Neural progenitor cell (in vitro differentiated cells): ENCODE measurements at regions not wholly inside any gene's neighbourhood (a gene's known extent, or its start where the extent isn't known, plus 50 kb on each side); places are given as distances from the start of the nearest gene placed in this dataset.

Experiments used
- DNase-seq: peaks from one replicate; pipeline ENCODE4 v3.0.0-alpha.2; 2016; ENCODE audit warnings: low spot score
- H2AFZ ChIP-seq: fragments of 200-600 bp; sonication (generic); replicated peaks from 2 replicates; pipeline ENCODE4 v1.6.1; 2016; ENCODE audit warnings: antibody characterized with exemption
- H3F3A ChIP-seq: fragments of 200-600 bp; sonication (generic); 2 replicates; pipeline ENCODE4 v1.6.1; 2016; ENCODE audit warnings: antibody characterized with exemption, low read depth
- H3K27ac ChIP-seq: fragments of 200-600 bp; sonication (generic); 2 replicates; pipeline ENCODE4 v1.5.1; 2016; ENCODE audit warnings: mild to moderate bottlenecking
- H3K27me3 ChIP-seq: fragments of 200-600 bp; sonication (generic); 2 replicates; pipeline ENCODE4 v1.6.1; 2016; ENCODE audit warnings: mild to moderate bottlenecking, moderate library complexity
- H3K36me3 ChIP-seq: fragments of 200-600 bp; sonication (generic); 2 replicates; pipeline ENCODE4 v1.5.1; 2016
- H3K4me1 ChIP-seq: fragments of 200-600 bp; sonication (generic); 2 replicates; pipeline ENCODE4 v1.6.1; 2016; ENCODE audit warnings: mixed run types
- H3K4me2 ChIP-seq: fragments of 200-600 bp; sonication (generic); 2 replicates; pipeline ENCODE4 v1.6.1; 2016
- H3K4me3 ChIP-seq: fragments of 200-600 bp; sonication (generic); 2 replicates; pipeline ENCODE4 v1.5.1; 2016
- H3K79me2 ChIP-seq: fragments of 200-600 bp; sonication (generic); 2 replicates; pipeline ENCODE4 v1.6.1; 2016; ENCODE audit warnings: low read depth
- H3K9ac ChIP-seq: fragments of 200-600 bp; sonication (generic); 2 replicates; pipeline ENCODE4 v1.6.1; 2016
- H3K9me3 ChIP-seq: fragments of 200-600 bp; sonication (generic); 2 replicates; pipeline ENCODE4 v1.5.1; 2016; ENCODE audit warnings: low read depth
- H4K20me1 ChIP-seq: fragments of 200-600 bp; sonication (generic); 2 replicates; pipeline ENCODE4 v1.6.1; 2016; ENCODE audit warnings: low read depth
- H3K27ac Mint-ChIP-seq: 3 replicates; pipeline ENCODE4 v1.8.0; 2021; ENCODE audit warnings: mixed read lengths
- H3K27me3 Mint-ChIP-seq: 2 replicates; pipeline ENCODE4 v1.8.0; 2022; ENCODE audit warnings: low read depth, mild to moderate bottlenecking, inconsistent platforms, moderate library complexity, mixed read lengths; ENCODE audit not compliant: insufficient read depth
- H3K36me3 Mint-ChIP-seq: 3 replicates; pipeline ENCODE4 v1.8.0; 2021; ENCODE audit warnings: mixed read lengths
- H3K4me1 Mint-ChIP-seq: 3 replicates; pipeline ENCODE4 v1.8.0; 2021; ENCODE audit warnings: mixed read lengths
- H3K4me3 Mint-ChIP-seq: 3 replicates; pipeline ENCODE4 v1.8.0; 2021; ENCODE audit warnings: mild to moderate bottlenecking, moderate library complexity, mixed read lengths
- H3K9me3 Mint-ChIP-seq: 3 replicates; pipeline ENCODE4 v1.8.0; 2020; ENCODE audit warnings: mixed read lengths
- EZH2 ChIP-seq: fragments of 200-600 bp; sonication (generic); IDR thresholded peaks from 2 replicates; pipeline ENCODE4 v1.6.1; 2017; ENCODE audit warnings: antibody characterized with exemption, mild to moderate bottlenecking, moderate library complexity
- EZH2phosphoT487 ChIP-seq: fragments of 200-600 bp; sonication (generic); IDR thresholded peaks from 2 replicates; pipeline ENCODE4 v1.6.1; 2017; ENCODE audit warnings: antibody characterized with exemption
- TF ChIP-seq, protein P1 (sequence below): fragments of 200-600 bp; sonication (generic); IDR thresholded peaks from 2 replicates; pipeline ENCODE4 v1.5.1; 2017; ENCODE audit warnings: antibody characterized with exemption, mild to moderate bottlenecking

GRCh38 chr2:48043746-48044145 lies 137.4 kb upstream of the FBXO11 start:
- Mint-ChIP-seq H3K4me1 (no peaks in the 10 kb centered on the region), H3K4me3 (no peak overlapping the region), H3K27me3 (peaks cover 2% of the 10 kb centered on the region), H3K9me3 (peaks cover 2% of the 10 kb centered on the region), H3K27ac (no peak overlapping the region), H3K36me3 (no peaks in the 10 kb centered on the region)
- Histone ChIP-seq H3K9ac (no peak overlapping the region), H3K79me2 (no peaks in the 10 kb centered on the region), H3K27me3 (no peaks in the 10 kb centered on the region), H3K27ac (no peak overlapping the region), H3F3A (no peaks in the 10 kb centered on the region), H2AFZ (no peak overlapping the region), H3K4me3 (no peak overlapping the region), H3K36me3 (no peaks in the 10 kb centered on the region), H3K4me1 (peaks cover 5% of the 10 kb centered on the region), H4K20me1 (no peaks in the 10 kb centered on the region), H3K9me3 (no peaks in the 10 kb centered on the region), H3K4me2 (no peak overlapping the region)
- DNase-seq: no peak
- TF ChIP-seq, protein P1, sequence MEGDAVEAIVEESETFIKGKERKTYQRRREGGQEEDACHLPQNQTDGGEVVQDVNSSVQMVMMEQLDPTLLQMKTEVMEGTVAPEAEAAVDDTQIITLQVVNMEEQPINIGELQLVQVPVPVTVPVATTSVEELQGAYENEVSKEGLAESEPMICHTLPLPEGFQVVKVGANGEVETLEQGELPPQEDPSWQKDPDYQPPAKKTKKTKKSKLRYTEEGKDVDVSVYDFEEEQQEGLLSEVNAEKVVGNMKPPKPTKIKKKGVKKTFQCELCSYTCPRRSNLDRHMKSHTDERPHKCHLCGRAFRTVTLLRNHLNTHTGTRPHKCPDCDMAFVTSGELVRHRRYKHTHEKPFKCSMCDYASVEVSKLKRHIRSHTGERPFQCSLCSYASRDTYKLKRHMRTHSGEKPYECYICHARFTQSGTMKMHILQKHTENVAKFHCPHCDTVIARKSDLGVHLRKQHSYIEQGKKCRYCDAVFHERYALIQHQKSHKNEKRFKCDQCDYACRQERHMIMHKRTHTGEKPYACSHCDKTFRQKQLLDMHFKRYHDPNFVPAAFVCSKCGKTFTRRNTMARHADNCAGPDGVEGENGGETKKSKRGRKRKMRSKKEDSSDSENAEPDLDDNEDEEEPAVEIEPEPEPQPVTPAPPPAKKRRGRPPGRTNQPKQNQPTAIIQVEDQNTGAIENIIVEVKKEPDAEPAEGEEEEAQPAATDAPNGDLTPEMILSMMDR: no peak
- no peak for TF ChIP-seq EZH2
- no peak for TF ChIP-seq EZH2phosphoT487

DNA sequence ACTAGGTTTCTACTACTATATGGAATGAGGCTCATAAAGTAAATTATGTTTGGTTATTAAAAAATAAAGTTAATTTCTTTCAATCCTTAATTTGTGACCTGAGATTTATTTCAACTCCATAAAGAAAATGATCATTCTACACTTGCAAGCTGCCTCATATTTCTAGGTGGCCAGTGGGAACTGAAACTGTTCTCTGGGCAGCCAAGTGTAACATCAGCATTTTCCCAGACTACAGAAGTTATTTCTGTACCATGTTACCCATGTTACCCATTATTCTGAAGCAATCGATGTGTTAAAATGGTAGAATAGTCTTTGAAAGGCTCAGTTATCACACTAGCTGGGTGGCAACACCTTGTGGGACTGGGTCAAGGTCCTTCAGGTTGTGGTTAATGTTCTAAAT lies 139.3 kb upstream of the FBXO11 start:
- no peaks in the 10 kb centered on the region for H4K20me1 ChIP-seq
- Mint-ChIP-seq H3K27me3 (no peaks in the 10 kb centered on the region), H3K27ac (no peak overlapping the region), H3K4me1 (no peaks in the 10 kb centered on the region), H3K36me3 (no peaks in the 10 kb centered on the region), H3K4me3 (no peak overlapping the region), H3K9me3 (no peaks in the 10 kb centered on the region)
- H3K4me1 ChIP-seq: peaks cover 5% of the 10 kb centered on the region
- no peak overlapping the region for H2AFZ ChIP-seq
- H3K79me2 ChIP-seq: no peaks in the 10 kb centered on the region
- no peak overlapping the region for H3K4me3 ChIP-seq
- no peaks in the 10 kb centered on the region for H3K27me3 ChIP-seq
- no peaks in the 10 kb centered on the region for H3K36me3 ChIP-seq
- H3K4me2 ChIP-seq: no peak overlapping the region
- no peak overlapping the region for H3K27ac ChIP-seq
- no peak for TF ChIP-seq EZH2phosphoT487
- no peak for TF ChIP-seq EZH2
- TF ChIP-seq, protein P1: no peak
- H3K9ac ChIP-seq: no peak overlapping the region
- H3F3A ChIP-seq: no peaks in the 10 kb centered on the region
- DNase-seq: no peak
- H3K9me3 ChIP-seq: no peaks in the 10 kb centered on the region

DNA sequence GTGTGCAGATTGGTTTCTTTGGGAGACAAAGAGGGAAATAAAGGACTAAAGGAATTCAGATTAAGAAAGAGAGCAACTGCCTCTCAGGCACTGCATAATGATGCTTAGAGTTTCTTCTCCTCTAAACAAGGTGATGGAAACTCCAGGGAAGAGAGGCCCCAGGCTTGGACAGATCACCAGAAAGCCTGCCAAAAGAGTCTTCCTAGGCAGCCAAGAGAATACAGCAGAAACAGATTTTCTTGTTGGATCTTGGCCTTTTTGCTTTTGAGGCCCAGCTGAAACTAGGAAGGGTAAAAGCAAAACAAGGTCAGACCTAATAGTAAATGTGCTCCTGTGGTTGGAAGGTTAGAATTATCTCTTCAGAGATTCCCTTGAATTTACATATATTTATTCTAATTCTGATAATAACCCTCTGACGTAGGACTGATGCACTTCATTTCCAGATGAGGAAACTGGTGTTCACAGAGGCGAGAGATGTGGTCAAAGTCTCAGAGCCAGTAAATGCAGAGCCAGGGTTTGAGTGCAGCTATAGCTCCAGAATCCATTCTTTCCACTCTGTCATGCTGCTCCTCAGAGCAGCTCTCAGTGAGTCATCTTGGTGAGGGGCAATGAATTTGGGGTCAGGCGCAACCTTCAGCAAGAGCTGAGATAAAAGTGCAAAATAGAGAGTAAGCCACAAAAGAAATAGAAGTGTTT lies 142.3 kb upstream of the FBXO11 start:
- no peak overlapping the region for H3K27ac ChIP-seq
- no peaks in the 10 kb centered on the region for H3F3A ChIP-seq
- peaks cover 3% of the 10 kb centered on the region for H3K9me3 Mint-ChIP-seq
- no peaks in the 10 kb centered on the region for H3K4me1 Mint-ChIP-seq
- H3K9me3 ChIP-seq: no peaks in the 10 kb centered on the region
- no peak overlapping the region for H3K4me2 ChIP-seq
- H3K9ac ChIP-seq: no peak overlapping the region
- no peaks in the 10 kb centered on the region for H3K79me2 ChIP-seq
- H3K4me3 Mint-ChIP-seq: no peak overlapping the region
- H3K4me1 ChIP-seq: peaks cover 5% of the 10 kb centered on the region
- DNase-seq: no peak
- H3K27ac Mint-ChIP-seq: no peak overlapping the region
- H3K4me3 ChIP-seq: no peak overlapping the region
- peak overlapping the region; percentile 68 for H2AFZ ChIP-seq
- no peaks in the 10 kb centered on the region for H3K36me3 ChIP-seq
- H4K20me1 ChIP-seq: no peaks in the 10 kb centered on the region
- no peaks in the 10 kb centered on the region for H3K36me3 Mint-ChIP-seq
- H3K27me3 Mint-ChIP-seq: peaks cover 5% of the 10 kb centered on the region
- no peaks in the 10 kb centered on the region for H3K27me3 ChIP-seq
- TF ChIP-seq, protein P1: no peak
- TF ChIP-seq EZH2 (no peak), EZH2phosphoT487 (no peak)
